Skeletal muscle cell (primary cell): ENCODE measurements at regions not wholly inside any gene's neighbourhood (a gene's known extent, or its start where the extent isn't known, plus 50 kb on each side); places are given as distances from the start of the nearest gene placed in this dataset.
A peak's percentile ranks its signal among the peaks of the same experiment; 100 is the strongest.

Experiments used
- DNase-seq: peaks from one replicate; pipeline ENCODE4 v3.0.0-alpha.2; 2010; ENCODE audit warnings: low read depth
- H3K4me3 ChIP-seq: 2 replicates; pipeline ENCODE4 v1.5.1; 2011; ENCODE audit warnings: low read depth, mild to moderate bottlenecking, control low read depth, low read length, moderate library complexity

DNA sequence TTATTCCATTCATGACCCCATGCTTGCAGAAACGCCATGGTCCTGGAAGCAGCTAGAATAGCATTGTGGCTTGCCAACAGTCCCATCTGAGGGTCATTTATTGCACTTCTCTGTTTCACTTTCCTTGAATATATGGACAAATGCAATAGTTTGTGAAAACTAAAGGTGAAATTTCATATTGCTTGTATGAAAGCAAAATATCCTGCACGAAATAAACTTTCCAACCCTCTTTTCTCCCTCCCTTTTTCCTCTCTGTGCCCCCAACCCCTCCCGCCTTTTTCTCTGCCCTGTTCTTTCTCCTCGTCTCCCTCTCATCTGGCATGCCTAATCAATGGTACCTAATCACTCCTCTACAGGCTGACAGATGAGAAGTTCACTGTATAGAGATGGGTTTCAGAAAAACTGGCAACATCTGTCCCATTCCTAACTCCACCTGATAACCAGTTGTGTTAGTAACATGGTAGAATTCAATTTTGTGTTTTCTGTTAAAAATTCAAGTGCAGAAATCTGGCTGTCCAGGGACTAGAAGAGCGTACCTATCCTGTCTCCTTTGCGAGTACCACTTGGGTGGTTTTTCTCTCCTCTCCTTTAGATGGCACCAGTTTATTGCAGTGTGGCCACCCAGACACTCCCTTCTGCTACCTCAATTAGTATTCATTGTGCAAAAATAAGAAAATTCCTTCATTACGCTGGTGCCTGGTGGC, 198.6 kb downstream of the FOXA2 start:
- DNase-seq: no peak
- no peak overlapping the region for H3K4me3 ChIP-seq

DNA sequence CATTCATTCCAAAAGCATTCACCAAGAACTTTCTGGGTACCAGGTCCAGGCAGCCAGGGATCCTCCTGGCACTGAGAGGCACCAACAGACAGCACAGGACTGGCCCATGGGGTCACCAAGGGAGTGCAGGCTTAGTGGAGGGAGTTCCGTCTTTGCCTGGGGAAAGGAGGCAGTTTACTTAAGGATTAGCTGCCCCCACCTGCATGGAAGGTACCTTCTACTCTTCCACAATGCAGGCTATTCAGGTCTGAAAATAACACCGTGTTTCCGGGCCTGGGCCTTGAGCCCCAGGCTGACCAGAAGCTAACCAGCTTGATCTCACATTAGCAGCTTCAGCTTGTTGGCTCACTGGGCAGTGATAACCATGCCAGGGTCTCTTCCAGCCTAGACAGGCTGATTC, 199.4 kb downstream of the FOXA2 start:
- DNase-seq: no peak
- H3K4me3 ChIP-seq: no peak overlapping the region

DNA sequence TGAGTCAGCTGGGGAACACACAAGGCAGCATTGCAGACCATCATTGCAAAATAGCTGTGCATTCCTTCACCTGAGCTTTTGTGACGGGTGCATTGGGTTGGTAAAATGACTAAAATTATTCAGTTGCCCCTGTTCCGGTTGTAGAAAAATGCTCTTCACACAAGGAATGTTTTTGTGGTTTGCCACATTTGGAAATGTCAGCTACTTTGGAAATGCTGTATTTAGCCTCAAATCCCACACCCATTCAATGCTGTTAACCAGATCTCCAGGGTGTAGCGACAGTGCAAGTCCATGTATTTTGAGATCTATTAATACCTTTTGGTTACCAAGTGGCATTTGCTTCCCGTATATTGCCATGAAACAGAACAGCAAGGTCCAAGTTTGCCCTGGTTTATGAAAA, 201.2 kb downstream of the FOXA2 start:
- no peak overlapping the region for H3K4me3 ChIP-seq
- DNase-seq: peak; percentile 7

DNA sequence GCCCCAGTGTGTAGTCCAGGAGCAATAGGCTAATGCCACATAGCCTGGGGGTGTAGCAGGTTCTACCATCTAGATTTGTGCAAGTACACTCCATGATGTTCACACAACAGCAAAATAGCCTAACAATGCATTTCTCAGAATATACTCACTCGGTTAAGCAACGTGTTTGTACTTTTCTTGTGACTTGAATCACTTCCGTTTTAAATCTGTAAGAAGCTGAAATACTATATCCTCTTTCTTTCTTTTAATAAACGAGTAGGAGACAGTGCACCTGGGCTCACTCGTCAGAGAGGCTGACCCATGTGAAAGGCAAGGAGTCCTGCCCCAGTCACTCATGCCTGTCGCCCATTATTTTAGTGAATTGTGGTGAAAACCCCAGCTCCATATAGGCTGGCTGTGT, 201.6 kb downstream of the FOXA2 start:
- peak; percentile 3 for DNase-seq
- H3K4me3 ChIP-seq: no peak overlapping the region

- DNase-seq: no peak
- H3K4me3 ChIP-seq: no peak overlapping the region
Measured at GRCh38 chr20:22381812-22382416, 202.5 kb downstream of the FOXA2 start.

- no peak overlapping the region for H3K4me3 ChIP-seq
- DNase-seq: peak; percentile 43
Measured at GRCh38 chr20:22379472-22379871, 204.9 kb downstream of the FOXA2 start.

DNA sequence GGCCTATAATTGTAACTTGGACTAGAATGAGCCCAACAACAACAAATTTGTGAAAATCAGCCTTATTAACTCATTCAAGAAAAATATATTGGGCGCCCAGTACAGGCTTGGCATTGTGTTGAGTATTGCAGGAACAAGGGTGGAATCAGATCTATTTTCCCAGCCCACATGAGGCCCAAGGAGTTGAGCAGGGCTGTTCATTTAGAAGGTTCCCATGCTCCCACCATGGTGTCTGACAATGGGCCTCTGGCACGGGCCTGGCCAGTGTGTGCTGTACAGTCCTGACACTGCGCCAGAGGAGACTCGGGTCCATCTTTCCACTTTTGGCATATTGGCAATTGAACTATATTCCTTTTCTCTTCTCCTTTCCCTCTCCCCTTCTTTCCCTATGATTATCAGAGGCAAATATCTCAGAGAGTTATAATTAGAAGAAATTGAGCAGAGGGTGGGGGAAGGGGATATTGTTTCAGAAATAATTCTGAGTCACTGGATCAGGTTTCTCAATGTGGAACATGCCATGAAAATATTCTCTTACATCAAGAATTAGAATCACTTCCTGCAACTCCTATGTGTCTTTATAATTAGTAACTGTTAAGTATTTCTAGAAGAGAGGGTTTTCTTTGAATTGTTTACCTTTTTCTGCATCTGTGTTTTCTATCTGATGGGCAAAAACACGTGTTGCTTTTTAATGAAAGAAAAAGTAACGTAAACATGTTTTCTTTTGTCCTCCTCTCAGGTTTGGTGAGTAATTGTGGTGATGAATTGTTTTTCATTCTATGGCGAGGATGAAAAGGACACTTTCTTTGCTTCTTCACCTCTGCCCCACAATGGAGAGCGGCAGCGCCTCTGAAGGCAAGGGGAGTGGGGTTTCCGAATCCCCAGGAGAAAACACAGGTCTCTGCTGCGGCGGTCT, 209.4 kb downstream of the FOXA2 start:
- DNase-seq: no peak
- no peak overlapping the region for H3K4me3 ChIP-seq

DNA sequence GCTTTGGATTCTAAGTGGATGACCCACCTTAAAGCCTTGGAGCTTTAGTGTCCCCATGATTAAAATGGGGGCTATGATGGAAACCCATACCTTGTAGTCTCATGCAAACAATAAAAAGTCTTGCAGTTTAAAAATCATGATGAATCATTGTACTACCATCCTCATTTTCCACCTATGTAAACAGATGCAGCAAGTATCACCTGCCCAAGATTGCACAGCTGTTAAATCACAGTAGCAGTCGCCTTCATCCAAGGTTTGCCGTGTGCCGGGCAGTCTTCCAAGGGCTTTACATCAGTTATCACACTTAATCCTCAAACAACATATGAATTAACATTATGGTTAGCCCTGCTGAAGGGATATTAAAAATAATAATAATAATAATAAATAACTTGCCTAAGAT, 210.3 kb downstream of the FOXA2 start:
- DNase-seq: no peak
- H3K4me3 ChIP-seq: no peak overlapping the region

DNA sequence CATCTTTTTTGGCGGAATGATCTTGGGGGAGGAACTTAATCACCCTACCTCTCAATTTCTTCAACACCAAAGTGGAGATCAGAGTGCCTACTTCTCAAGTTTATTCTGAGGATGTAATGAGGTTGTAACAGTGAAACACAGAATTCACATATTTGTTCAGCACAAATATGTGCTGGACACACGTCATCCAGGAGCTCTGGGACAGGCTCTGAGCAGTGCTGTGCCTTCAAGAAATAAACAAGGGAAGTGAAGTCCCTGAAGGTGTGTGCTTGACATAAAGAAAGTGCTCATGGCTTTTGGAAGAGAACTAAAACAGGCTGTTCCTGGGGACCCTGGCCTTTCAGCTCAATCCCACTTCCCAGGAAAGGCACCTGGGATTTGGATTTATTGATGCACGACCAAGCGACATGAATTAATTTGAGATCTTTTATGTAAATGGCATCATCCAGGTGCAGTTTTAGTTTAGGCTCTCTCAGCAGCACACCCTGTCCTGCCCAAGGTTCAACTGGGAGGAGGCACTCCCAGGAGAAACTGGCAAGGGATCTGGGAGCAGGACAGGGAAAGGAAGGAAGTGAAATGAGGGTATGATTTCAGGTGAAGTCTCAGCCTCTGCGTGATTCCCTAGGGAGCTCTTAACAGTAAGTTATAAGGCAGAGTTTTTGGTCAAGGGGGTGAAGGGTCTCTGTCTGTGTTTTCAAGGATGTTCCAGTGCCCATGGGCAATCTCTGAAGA, 211.0 kb downstream of the FOXA2 start:
- no peak overlapping the region for H3K4me3 ChIP-seq
- DNase-seq: no peak

DNA sequence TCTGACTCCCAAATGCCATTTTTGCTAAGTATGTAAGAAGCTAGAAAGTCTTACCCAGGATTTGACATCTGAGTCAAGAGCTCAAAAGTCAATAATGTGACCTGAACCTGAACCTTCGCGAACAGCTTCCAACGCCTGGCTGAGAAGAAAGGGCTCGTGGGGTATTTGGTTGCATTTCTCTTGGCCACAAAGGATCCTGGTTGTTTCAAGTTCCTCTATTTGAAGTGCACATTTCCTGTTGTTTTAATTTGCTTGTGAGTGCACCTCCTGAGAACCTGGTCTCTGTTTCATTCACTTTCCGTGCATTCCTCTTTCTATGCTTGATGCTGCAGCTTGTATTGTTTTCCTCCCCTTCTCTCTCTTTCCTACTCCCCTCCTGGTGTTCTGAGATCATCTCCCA, 212.5 kb downstream of the FOXA2 start:
- DNase-seq: no peak
- H3K4me3 ChIP-seq: no peak overlapping the region

- H3K4me3 ChIP-seq: no peak overlapping the region
- DNase-seq: no peak
Measured at GRCh38 chr20:22370137-22370536, 214.2 kb downstream of the FOXA2 start.

GRCh38 chr20:22369100-22369499, 215.3 kb downstream of the FOXA2 start:
- H3K4me3 ChIP-seq: no peak overlapping the region
- no peak for DNase-seq

- H3K4me3 ChIP-seq: no peak overlapping the region
- DNase-seq: no peak
Measured at GRCh38 chr20:22368235-22368634, 216.1 kb downstream of the FOXA2 start.

DNA sequence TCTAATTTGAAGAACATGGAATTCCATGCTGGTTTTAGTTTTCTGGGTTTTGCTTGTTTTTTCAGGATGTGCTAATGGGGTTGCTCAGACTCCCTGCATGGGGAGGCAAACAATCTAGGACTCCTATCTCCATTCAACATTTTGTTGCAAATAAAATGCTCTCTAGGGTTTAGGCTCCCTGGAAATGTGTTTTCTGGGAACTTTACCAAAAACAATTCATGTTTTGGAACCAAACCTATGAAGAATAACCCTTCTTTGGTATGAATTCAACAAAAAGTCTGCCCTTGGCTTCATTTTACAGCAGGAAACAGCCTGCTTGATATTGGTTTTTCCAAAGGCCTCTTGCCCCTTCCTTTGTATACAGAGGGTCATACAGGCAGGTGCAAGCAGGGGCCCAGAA, 217.7 kb downstream of the FOXA2 start:
- H3K4me3 ChIP-seq: no peak overlapping the region
- no peak for DNase-seq

DNA sequence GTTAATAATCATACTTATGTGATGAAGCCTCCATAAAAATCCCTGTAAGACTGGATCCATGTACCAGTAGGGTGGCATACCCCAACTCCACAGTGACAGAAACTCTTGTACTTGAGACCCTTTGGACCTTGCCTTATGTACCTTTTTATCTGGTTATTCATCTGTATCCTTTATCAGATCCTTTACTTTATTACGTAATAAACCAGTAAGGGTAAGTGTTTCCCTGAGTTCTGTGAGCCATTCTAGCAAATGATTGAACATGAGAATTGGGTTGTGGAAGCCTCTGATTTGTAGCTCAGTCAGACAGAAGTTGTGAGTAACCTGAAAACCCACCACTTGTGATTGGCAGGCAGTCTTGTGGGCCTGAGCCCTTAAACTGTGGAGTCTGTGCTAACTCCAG, 229.7 kb downstream of the FOXA2 start:
- DNase-seq: no peak
- H3K4me3 ChIP-seq: no peak overlapping the region

DNA sequence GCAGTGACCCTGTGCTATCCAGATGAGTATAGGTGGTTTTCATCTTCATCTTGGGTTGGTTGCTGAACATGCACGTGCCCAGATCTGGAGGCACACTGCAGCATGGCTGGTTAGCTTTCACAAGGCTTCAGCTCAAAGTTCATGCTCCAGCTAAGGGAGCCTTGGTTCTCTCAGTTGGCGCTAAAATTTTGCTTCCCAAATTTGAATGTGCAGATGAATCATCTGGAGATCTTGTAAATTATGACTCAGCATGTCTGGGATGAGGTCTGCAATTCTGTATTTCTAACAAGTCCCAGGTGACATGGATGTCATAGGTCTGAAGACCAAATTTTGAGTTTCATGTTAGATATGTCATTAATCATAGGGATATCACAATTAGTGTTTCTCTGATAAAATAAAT, 230.8 kb downstream of the FOXA2 start:
- no peak for DNase-seq
- H3K4me3 ChIP-seq: no peak overlapping the region

DNA sequence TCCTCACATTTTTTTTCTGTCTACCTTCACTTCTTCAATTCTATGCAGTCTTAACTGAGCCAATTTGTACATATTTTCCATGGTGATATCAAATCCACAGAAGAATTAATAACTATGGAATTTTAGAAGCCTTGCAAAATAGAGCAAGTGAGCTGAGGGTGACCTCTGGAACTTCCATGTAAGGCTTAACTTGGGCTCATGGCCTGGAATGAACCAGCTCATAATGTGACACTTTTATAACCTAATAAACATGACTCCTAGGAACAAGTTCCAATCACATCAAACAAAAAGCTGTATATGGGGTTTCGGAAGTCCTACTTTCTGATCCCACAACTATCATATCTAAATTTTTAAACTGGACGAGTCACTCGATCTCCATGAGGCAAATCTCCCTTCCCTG, 232.4 kb downstream of the FOXA2 start:
- no peak for DNase-seq
- H3K4me3 ChIP-seq: no peak overlapping the region

DNA sequence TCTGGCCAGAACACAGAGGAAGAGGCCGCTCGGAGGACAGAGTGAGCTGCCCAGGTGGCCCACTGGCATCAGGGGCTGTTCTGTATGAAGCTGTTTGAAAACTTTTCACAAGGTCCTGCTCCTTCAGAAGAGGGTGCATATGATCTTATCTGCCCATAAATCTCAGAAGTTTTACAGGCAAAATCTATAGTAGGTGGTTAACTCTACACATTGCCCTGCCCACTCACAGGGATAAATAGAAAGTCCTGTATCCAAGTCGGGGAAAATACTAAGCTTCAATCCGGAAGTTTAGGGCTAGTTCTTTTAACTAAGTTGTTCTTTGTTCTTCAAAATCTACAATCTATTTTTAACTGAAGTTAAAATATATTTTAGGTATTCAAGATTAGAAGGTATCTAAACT, 233.7 kb downstream of the FOXA2 start:
- DNase-seq: no peak
- no peak overlapping the region for H3K4me3 ChIP-seq

- DNase-seq: no peak
- no peak overlapping the region for H3K4me3 ChIP-seq
Measured at GRCh38 chr20:22348010-22348409, 236.4 kb downstream of the FOXA2 start.

- DNase-seq: no peak
- H3K4me3 ChIP-seq: no peak overlapping the region
Measured at GRCh38 chr20:22346716-22347115, 237.7 kb downstream of the FOXA2 start.
